Amniotic stem cell (primary cell): ENCODE measurements at regions not wholly inside any gene's neighbourhood (a gene's known extent, or its start where the extent isn't known, plus 50 kb on each side); places are given as distances from the start of the nearest gene placed in this dataset.
"Not testable (repeated sequence)": the region's sequence is repeated elsewhere in the genome, so short reads cannot be mapped to it uniquely, and the experiment has no call there.

Source experiments
- DNase-seq: peaks from one replicate; lab custom pipeline; 2025; lab: John Stamatoyannopoulos, UW

DNA sequence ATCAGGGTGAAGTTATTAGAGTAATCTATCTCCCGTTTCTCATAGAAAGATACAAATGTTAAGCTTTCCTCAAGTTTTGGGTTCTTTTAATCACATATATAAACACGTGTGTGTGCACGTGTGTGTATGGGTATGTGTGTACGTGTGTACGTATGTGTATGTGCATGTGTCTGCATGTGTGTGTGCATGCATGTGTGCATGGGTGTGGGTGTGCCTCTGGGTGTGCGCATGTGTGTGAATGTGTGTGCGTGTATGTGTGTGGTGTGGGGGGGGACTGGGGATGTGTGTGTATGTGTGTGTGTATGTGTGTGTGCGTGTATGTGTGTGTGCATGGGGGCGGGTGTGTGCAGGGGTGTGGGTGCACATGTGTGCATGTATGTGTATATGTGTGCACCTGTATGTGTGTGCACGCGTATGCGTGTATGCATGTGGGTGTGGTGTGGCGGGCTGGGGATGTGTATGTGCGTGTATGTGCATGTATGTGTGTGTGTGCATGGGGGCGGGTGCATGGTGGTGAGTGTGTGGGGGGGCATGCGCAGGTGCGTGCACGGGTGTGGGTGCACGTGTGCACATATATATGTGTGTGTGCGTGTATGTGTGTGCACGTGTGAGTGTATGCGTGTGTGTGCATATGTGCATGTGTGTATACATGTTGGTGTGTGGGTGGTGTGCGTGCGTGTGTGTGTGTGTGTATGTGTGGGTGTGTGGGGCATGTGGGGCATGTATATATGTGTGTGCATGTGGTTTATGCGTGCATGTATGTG lies 304.0 kb downstream of the MBD2 start:
- DNase-seq: no peak

DNA sequence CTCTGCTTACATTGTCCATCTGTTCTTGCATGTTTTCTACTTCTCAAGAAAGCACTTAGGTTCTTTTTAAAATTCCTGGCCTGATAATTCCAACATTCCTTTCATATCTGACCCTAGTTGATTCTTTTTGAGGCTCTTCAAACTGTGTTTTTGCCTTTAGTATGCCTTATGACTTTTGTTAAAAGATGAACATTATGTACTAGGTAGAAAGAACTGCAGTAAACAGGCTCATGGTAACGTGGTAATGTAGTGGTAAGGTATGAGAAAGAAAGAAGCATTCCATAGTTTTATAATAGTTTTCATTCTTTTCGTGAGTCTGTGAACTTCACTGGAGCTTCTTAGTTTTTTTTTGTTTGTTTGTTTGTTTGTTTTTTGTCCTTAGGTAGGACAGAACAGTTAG lies 306.4 kb downstream of the MBD2 start:
- no peak for DNase-seq

DNA sequence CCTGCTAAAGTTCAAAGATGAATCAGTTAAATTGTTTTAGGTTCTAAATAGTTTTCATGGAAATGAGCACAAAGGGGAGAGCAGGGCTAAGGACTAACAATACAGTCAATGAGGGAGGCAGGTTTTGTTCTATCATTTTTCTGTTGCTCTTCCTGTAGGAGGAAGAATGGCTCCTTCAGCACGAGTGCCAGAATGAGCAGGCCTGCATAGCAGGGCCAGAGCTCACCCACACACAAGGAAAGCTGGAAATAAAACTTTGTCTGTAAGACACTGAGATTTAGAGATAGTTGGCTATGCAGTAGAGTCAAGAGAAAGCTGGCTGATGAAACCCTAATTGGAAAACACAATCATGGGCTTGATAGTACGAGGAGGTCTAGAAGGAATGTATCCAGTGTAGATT lies 313.3 kb downstream of the MBD2 start:
- no peak for DNase-seq

DNA sequence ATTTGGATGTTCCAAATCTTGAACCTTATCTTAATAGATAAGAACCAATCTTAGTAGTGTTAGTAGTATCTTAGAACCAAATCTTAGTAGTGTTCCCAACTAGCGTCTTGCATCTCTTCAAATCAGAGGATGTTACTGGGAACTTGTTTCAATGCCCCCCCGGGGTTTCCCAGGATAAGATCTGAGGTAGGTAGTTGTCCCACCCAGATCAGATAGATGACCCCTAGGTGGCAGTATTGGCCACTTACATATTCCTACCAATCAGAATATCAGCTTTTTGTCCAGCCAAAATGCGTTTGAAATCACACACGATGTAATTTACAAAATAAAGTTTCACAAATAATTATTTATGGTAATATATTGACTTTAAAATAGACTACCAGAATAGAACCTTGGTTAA lies 314.8 kb downstream of the MBD2 start:
- no peak for DNase-seq

DNA sequence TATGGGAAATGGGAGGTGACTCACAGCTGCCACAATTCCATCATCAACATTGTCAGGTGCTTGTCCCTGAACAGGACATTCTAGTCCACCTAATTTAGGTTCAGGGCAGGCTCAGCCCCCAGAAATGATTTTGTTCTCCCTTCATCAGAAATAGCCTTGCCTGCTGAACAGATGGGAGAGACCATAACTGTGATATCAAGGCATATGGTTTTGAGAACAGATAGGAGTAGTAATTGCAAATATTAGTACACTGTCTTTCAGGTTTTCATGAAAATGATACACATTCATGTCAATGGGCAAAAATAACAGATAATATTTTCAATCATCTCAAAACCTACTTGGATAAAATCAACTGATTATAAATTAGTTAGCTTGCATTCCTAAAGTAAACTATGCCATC lies 316.5 kb downstream of the MBD2 start:
- DNase-seq: no peak

DNA sequence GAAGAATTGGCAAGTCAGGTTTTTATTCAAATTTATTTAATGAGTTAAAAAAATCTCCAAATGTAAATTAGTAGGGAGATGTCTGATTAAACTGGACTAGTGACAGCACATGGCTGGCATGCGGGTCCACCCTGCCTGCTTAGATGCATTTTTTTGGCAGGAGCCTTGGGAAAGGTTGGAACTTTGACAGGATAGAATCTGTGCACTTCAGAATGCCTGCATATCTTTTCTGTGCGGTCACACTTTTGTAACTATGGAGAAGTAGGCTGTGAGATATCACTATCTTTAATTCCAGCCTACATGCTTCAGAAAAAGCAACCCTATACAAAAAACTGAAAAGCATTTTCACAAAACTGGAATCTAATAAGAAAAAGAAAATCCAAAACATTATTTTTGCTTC lies 317.8 kb downstream of the MBD2 start:
- no peak for DNase-seq

DNA sequence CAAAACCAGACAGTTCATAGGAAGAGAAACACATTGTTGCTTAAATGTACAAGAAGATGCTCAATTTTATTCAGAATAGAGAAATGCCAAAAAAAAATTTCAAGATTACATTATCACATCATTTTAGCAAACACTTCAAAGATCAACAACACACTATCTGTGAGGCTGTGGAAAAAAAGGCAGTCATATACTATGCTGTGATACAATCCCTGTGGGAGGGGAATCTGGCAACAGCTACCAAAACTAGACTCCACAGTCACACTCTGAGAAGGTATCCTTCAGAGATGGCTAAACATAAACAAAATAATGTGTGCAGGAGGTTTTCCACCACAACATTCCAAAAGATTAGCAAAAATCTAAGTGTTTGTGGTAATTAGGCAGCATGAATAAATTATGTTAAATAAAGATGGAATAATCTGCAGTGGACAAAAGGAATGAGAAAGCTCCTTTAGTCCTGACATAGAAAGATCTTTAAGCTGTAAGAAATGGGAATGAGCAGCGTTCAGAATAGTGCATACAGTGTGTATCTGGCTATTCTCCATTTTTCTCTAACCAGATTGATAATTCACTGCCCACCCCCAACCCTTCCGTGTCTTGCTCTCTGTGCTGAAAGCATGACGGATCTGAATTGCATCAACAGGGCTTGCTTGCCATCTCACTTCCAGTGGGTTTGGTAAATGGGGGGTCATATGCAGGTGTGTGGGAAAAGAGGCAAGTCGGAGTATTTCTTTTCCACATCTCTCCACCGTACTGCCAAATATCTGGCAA lies 329.6 kb downstream of the MBD2 start:
- DNase-seq: no peak

DNA sequence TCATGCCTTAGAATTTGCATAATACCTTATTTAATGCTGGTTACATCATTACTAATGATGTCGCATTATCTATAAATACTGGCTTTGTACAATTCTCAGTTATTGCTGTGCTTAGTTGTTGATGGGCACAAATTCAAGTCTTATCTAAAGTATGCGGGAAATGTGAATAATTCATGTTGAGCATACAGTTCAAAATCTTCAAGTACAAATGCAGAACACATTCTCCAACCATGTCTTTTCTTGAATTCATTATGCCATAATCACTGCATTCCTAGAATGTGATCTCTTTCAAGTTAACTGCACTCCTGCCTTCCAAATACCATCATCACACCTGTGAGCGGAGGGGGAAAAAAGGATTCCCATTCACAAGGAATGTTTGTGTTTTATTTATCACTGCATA lies 337.0 kb downstream of the MBD2 start:
- DNase-seq: no peak

DNA sequence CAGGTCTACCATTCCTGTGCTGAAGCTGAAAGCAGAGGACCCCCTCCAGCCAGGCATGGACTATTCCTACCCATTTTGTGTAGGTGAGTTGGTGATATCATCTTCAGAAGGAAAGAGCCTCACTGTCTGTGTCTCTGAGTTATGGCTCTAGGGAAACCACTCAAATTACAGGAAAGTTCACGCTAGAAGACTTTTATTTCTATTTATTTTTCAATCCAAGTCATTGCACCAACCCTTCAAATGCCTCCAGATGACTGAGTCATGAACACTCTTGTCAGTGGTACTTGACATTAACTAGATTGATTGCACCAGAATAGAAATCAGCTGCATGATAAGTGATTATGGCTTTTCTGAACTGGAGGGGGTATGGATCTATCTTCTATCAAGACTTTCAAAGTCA lies 338.4 kb downstream of the MBD2 start:
- no peak for DNase-seq

DNA sequence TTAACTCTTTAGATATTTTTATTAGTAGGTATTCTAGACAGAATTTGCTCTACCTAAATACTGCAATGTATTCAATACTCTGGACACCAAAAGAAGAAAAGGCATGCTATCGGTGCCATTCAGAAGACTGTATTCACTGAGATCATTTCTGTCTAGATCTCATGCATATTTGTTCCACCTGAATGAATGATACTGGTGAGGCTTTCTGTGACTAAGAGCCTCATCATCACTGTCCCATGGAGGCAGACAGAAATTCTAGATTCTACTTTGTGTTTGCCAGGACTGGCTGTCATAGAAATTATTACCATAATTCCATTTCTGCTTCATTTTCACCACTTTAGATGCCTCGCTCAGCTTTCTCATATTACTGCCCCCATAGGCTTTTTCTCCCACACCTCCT lies 340.7 kb downstream of the MBD2 start:
- no peak for DNase-seq

DNA sequence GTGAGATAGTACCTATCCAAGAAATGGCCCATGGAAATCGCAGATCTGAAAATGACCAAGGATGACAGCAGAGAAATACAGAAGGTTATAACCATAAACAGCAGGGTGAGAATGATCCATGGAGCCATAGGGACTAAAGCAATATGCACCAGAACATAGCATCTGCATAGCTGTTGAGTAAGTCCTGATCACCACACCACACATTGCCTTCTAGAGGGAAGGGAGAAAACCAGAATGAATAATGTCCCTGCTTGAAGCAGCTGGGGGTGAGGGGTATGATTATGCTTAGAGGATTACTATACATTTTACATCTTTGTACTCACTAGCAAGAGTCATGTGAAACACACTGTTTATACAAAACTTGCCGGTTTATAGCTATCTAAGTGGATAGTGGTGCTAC lies 350.4 kb downstream of the MBD2 start:
- no peak for DNase-seq

DNA sequence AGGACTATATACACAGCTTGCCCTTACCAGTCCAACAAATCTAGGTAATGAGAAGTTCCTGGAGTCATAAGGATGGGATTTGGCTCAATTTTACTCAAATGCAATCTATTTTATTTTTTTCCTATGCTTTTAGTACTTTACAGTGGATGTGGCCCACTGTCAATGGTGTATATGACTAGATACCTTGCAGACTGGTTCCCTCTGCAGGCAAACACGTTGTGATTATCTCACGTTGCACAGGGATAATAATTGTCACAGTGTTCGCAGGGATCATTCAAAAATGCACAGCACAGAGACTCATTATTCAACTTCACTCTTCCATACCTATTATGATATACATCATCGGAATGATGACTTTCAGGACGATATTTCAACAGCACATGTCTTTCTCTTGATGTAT lies 359.7 kb downstream of the MBD2 start:
- no peak for DNase-seq

DNA sequence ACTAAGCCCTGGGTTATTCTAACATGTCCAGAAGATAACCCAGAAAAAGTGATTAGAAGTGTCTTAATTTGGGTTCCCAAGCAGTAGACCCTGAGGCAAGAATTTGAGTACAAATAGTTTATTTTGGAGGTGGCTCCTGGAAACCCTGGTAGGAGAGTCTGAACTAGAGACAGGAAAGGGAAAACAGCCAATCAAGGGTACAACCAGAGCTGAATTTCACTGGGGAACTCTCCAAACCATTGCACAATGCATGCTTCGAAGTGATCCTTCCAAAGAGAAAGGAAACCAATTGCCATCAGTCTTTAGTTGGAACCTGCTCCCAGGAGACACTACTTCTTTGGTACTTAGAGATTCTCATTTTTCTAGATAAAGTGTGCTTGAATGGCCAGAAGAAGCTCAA lies 361.5 kb downstream of the MBD2 start:
- DNase-seq: no peak

DNA sequence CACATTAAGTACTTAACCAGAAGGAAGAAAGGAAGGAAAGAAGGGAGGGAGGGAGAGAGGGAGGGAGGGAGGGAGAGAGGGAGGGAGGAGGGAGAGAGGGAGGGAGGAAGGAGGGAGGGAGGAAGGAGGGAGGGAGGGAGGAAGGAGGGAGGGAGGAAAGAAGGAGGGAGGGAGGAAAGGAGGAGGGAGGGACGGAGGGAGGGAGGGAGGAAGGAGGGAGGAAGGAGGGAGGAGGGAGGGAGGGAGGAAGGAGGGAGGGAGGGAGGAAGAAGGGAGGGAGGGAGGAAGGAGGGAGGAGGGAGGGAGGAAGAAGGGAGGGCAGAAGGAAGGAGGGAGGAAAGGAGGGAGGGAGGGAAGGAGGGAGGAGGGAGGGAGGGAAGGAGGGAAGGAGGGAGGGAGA lies 363.3 kb downstream of the MBD2 start:
- no peak for DNase-seq

DNA sequence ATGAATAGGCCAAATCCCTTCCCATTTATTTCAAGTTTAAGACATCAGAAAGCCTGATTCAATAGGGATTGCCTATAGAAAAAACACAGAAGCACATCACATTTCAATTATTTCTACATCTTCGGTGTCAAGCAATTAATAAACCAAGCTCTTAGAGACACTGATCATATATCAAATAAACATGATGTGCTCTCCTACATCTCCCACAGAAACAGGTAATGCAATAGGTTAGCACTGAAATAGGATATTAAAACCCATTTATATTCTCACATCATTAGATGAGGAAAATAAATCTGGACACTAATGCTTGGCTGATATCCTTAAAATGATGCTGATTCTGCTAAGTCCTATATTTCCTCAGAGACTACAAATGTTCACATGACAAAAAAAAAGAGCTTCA lies 364.7 kb downstream of the MBD2 start:
- DNase-seq: no peak

DNA sequence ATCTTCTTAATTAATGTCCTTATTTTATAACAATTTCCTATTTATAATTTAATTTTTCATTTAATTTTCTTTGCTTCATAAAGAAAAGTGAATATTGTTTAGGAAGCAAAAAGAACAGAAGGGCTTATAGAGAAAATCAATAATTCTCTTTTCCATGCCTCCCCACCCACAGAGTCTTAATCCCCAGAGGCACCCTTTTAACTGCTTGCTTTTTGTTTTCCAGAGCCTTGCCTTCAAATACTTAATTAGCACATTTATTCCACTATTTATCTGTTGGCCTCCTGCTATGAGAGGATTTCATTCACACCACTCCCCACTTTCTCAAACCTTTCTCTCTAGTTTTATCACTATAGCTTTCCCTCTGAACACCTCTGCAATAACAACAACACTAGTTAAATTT lies 373.6 kb downstream of the MBD2 start:
- DNase-seq: no peak

DNA sequence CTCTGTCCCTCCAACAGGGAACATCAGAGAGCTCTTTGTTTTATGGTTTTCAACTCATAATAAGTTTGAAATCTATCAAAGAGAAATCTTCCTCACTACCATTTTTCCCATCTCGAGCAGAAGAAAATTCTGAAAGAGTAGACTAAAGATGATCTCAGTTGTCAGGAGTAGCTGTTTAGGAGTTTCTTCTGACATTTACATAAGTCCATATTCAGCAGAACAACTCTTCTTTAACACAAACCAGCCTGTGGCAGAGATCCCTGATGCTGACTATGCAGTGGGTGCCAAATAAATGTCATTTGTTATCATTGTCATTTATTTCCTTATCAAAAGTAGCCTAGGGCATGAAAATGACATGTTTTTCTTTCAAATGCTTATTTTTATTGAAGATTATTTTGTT lies 380.7 kb downstream of the MBD2 start:
- no peak for DNase-seq

DNA sequence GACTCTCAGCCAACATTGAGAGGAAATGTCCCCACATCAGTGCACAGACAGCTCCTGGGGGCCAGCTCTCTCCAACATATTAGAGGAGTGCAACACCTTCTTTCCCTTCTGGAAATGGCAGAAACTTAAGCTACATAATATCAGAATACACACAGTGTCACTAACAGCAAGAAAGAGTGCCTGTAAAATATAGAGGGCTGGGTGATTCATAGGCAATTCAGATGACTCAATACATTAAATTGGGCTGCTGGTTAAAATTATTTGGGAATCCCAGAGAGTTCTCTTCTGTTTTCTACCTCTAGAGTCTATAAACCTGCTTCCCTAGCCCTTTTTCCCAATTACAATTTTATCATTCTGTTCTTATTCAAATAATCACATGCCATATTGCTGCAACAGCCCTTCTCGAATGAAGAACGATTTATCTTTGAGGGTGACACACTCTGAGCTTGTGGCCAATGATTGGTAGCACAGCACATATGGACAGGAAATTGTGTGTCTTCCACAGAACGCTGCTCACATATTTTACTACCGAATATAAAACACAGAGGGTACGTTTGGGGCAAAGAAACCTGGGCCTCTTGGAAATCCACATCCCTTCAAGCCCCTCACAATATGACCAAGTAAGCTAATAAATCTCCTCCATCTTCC lies 381.2 kb downstream of the MBD2 start:
- DNase-seq: no peak

DNA sequence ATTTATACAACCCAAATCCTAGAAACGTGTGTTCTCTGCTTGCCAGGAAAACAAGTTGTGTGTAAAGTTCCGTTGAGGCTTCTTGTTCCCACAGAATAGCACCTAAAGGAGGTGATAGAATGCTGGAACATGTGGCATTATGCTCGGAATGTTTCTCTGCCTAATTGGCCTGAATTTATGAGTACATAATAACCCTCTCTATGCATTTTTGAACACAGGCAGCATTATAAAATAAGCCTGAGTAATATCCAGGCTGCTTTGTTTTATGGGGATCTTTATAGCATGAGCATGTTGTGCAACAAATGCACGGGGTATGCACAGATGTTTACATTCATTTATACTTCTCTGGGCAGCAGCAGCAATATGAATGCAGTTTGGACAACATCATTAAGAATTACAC lies 385.7 kb downstream of the MBD2 start:
- DNase-seq: no peak

DNA sequence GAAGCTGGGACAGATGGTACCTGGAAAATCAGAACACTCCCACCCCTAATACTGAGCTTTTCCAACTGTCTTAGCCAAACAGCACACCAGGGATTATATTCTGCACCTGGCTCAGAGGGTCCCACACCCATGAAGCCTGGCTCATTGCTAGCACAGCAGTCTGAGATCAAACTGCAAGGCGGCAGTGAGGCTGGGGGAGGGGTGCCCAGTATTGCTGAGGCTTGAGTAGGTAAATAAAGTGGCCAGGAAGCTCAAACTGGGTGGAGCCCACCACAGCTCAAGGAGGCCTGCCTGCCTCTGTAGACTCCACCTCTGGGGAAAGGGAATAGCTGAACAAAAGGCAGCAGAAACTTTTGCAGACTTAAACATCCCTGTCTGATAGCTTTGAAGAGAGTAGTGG lies 403.3 kb downstream of the MBD2 start:
- not testable (repeated sequence) for DNase-seq

DNA sequence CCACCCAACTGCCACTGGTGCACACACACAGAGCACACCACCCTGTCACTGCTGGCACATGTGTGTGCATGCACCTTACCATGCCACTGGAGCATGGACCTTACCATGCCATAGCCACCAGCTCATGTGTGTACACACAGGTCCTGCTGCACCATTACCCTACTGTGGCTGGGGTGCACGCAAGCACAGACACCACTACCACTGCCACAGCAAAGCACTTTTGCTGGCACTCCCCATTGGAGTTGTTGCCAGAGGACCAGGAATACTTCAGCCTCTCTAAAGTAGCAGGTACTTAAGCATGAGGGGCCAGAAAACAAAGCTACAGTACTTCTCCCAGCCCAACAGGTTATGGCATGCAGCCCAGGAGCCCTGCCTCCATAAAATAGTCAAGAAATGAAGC lies 404.8 kb downstream of the MBD2 start:
- no peak for DNase-seq

DNA sequence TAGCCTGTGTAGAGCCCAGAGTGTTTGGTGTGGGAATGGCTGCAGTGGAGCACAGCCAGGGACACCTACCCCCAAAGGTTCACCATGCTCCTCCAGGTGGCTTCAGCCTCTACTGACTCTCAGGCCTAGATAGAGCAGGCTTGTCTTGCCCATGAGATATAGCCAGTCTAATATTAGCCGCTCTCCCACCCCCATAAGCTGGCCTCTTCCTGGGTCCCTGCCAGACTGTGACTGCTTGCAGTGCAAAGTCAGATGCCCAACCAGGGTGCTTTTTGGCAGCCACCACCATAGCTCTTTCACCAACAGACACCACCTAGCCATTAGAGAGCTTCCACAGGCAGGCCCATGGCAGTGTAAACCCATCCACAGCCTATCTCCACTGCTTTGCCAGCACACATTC lies 405.3 kb downstream of the MBD2 start:
- DNase-seq: no peak
